Trophoblast cell (in vitro differentiated cells and primary cell): ENCODE measurements at regions not wholly inside any gene's neighbourhood (a gene's known extent, or its start where the extent isn't known, plus 50 kb on each side); places are given as distances from the start of the nearest gene placed in this dataset.

Experiments used
- DNase-seq, 2 donors: peaks; one replicate each; pipeline ENCODE4 v3.0.0-alpha.2; 2016
- H2AFZ ChIP-seq: 2 replicates; pipeline ENCODE4 v1.6.1; 2013; ENCODE audit warnings: low read length, moderate library complexity, mild to moderate bottlenecking; ENCODE audit not compliant: insufficient read depth, poor library complexity
- H2AK5ac ChIP-seq: 2 replicates; pipeline ENCODE4 v1.6.1; 2013; ENCODE audit warnings: mild to moderate bottlenecking, low read length
- H2BK120ac ChIP-seq: 2 replicates; pipeline ENCODE4 v1.6.1; 2013; ENCODE audit warnings: low read length, mild to moderate bottlenecking, moderate library complexity; ENCODE audit not compliant: insufficient read depth, poor library complexity
- H2BK12ac ChIP-seq: 2 replicates; pipeline ENCODE4 v1.6.1; 2013; ENCODE audit warnings: mild to moderate bottlenecking, low read length, moderate library complexity
- H2BK5ac ChIP-seq: 2 replicates; pipeline ENCODE4 v1.6.1; 2013; ENCODE audit warnings: low read length, low read depth, moderate library complexity, mild to moderate bottlenecking; ENCODE audit not compliant: poor library complexity
- H3K14ac ChIP-seq: 2 replicates; pipeline ENCODE4 v1.6.1; 2013; ENCODE audit warnings: mild to moderate bottlenecking, low read length
- H3K18ac ChIP-seq: 2 replicates; pipeline ENCODE4 v1.6.1; 2013; ENCODE audit warnings: mild to moderate bottlenecking, low read length
- H3K23ac ChIP-seq: 2 replicates; pipeline ENCODE4 v1.6.1; 2013; ENCODE audit warnings: low read length
- H3K27ac ChIP-seq: 2 replicates; pipeline ENCODE4 v1.5.1; 2013; ENCODE audit warnings: low read depth, mild to moderate bottlenecking, inconsistent platforms, low read length, moderate library complexity
- H3K27me3 ChIP-seq: 2 replicates; pipeline ENCODE4 v1.6.1; 2013; ENCODE audit warnings: inconsistent platforms, mild to moderate bottlenecking, low read length, moderate library complexity; ENCODE audit not compliant: insufficient read depth
- H3K36me3 ChIP-seq, 2 experiments: 1 replicate in 1 of 2; 2 replicates in 1 of 2; pipeline ENCODE4 v1.6.1; 2013; ENCODE audit warnings: low read length in 2 of 2, mild to moderate bottlenecking in 2 of 2, moderate library complexity in 1 of 2; ENCODE audit not compliant: insufficient read depth in 2 of 2, control insufficient read depth in 1 of 2
- H3K4ac ChIP-seq: 2 replicates; pipeline ENCODE4 v1.6.1; 2013; ENCODE audit warnings: low read depth, mild to moderate bottlenecking, low read length, moderate library complexity
- H3K4me1 ChIP-seq, 2 experiments: 1 replicate in 1 of 2; 2 replicates in 1 of 2; pipeline ENCODE4 v1.6.1; 2013; ENCODE audit warnings: low read length in 2 of 2, mild to moderate bottlenecking in 2 of 2, moderate library complexity in 1 of 2; ENCODE audit not compliant: insufficient read depth in 2 of 2, control insufficient read depth in 1 of 2
- H3K4me2 ChIP-seq: 2 replicates; pipeline ENCODE4 v1.6.1; 2013; ENCODE audit warnings: inconsistent platforms, mild to moderate bottlenecking, low read length, moderate library complexity
- H3K4me3 ChIP-seq: 2 replicates; pipeline ENCODE4 v1.5.1; 2013; ENCODE audit warnings: mild to moderate bottlenecking, low read depth, low read length, inconsistent platforms
- H3K79me1 ChIP-seq: one replicate; pipeline ENCODE4 v1.6.1; 2013; ENCODE audit warnings: low read length
- H3K79me2 ChIP-seq: 2 replicates; pipeline ENCODE4 v1.6.1; 2013; ENCODE audit warnings: low read length, mild to moderate bottlenecking; ENCODE audit not compliant: control insufficient read depth, insufficient read depth, poor library complexity
- H3K9ac ChIP-seq: 2 replicates; pipeline ENCODE4 v1.6.1; 2013; ENCODE audit warnings: mild to moderate bottlenecking, low read length
- H3K9me3 ChIP-seq: 2 replicates; pipeline ENCODE4 v1.6.1; 2013; ENCODE audit warnings: low read depth, mild to moderate bottlenecking, control low read depth, inconsistent platforms, low read length; ENCODE audit not compliant: insufficient read depth
- H4K12ac ChIP-seq: 2 replicates; pipeline ENCODE4 v1.6.1; 2013; ENCODE audit warnings: low read depth, mild to moderate bottlenecking, low read length, moderate library complexity
- H4K8ac ChIP-seq: 2 replicates; pipeline ENCODE4 v1.6.1; 2013; ENCODE audit warnings: low read depth, mild to moderate bottlenecking, low read length, moderate library complexity
- H4K91ac ChIP-seq: one replicate; pipeline ENCODE4 v1.6.1; 2013; ENCODE audit warnings: low read depth, mild to moderate bottlenecking, low read length, moderate library complexity
- WGBS: extraction: QIAGEN DNeasy Blood & Tissue Kit; methylation state at CpG from one replicate; pipeline ENCODE4 v1.1.7; 2013; ENCODE audit warnings: missing lambda C conversion rate; ENCODE audit not compliant: insufficient read length, insufficient coverage; ENCODE audit errors: extremely low coverage; 5-methylcytosine and 5-hydroxymethylcytosine counted together

GRCh38 chrY:21288908-21289307 lies 222.2 kb upstream of the RBMY1B start:
- Histone ChIP-seq H2AK5ac (no peak overlapping the region), H2BK5ac (no peak overlapping the region), H3K9me3 (no peaks in the 10 kb centered on the region), H3K4ac (no peak overlapping the region), H4K8ac (no peak overlapping the region), H3K18ac (no peak overlapping the region), H3K27ac (no peak overlapping the region), H3K79me1 (no peaks in the 10 kb centered on the region), H3K79me2 (no peaks in the 10 kb centered on the region), H3K4me3 (no peak overlapping the region), H3K9ac (no peak overlapping the region), H3K14ac (no peak overlapping the region), H3K23ac (no peak overlapping the region), H2BK12ac (no peak overlapping the region), H3K4me1 (no peaks in the 10 kb centered on the region), H2BK120ac (no peak overlapping the region), H4K91ac (no peak overlapping the region), H3K27me3 (no peaks in the 10 kb centered on the region), H4K12ac (no peak overlapping the region), H3K4me2 (no peak overlapping the region), H3K36me3 (no peaks in the 10 kb centered on the region), H2AFZ (no peak overlapping the region)
- no CpG with 5 or more reads among the region's 3 CpGs for WGBS
- DNase-seq = no peak

- no peak overlapping the region for H3K4me2 ChIP-seq
- no peak overlapping the region for H2BK120ac ChIP-seq
- H3K14ac ChIP-seq = no peak overlapping the region
- no peak overlapping the region for H3K27ac ChIP-seq
- no peak overlapping the region for H3K9ac ChIP-seq
- H3K36me3 ChIP-seq = no peaks in the 10 kb centered on the region
- no peak overlapping the region for H2BK5ac ChIP-seq
- no peak overlapping the region for H4K12ac ChIP-seq
- H3K4ac ChIP-seq = no peak overlapping the region
- H4K91ac ChIP-seq = no peak overlapping the region
- WGBS = no CpG with 5 or more reads among the region's 2 CpGs
- H3K27me3 ChIP-seq = no peaks in the 10 kb centered on the region
- H3K79me1 ChIP-seq = no peaks in the 10 kb centered on the region
- H3K18ac ChIP-seq = no peak overlapping the region
- H3K4me1 ChIP-seq = no peaks in the 10 kb centered on the region
- no peak overlapping the region for H2BK12ac ChIP-seq
- H3K9me3 ChIP-seq = peaks cover 3% of the 10 kb centered on the region
- no peaks in the 10 kb centered on the region for H3K79me2 ChIP-seq
- no peak overlapping the region for H3K23ac ChIP-seq
- peak in 1 of 2 donors; percentile 0 for DNase-seq
- H3K4me3 ChIP-seq = no peak overlapping the region
- H2AK5ac ChIP-seq = no peak overlapping the region
- no peak overlapping the region for H4K8ac ChIP-seq
- no peak overlapping the region for H2AFZ ChIP-seq
Measured at GRCh38 chrY:21295206-21295605, 215.9 kb upstream of the RBMY1B start.

GRCh38 chrY:21302278-21302677 lies 208.9 kb upstream of the RBMY1B start:
- no peak overlapping the region for H3K4me2 ChIP-seq
- no peak overlapping the region for H3K14ac ChIP-seq
- H3K4ac ChIP-seq = no peak overlapping the region
- no CpG with 5 or more reads among the region's 6 CpGs for WGBS
- no peak overlapping the region for H3K18ac ChIP-seq
- no peak overlapping the region for H3K23ac ChIP-seq
- no peaks in the 10 kb centered on the region for H3K36me3 ChIP-seq
- H2BK12ac ChIP-seq = no peak overlapping the region
- H3K4me1 ChIP-seq = no peaks in the 10 kb centered on the region
- no peaks in the 10 kb centered on the region for H3K79me2 ChIP-seq
- H4K8ac ChIP-seq = no peak overlapping the region
- H2AFZ ChIP-seq = no peak overlapping the region
- H3K9ac ChIP-seq = no peak overlapping the region
- H3K9me3 ChIP-seq = no peaks in the 10 kb centered on the region
- no peak for DNase-seq
- H3K27me3 ChIP-seq = no peaks in the 10 kb centered on the region
- no peak overlapping the region for H4K91ac ChIP-seq
- H3K4me3 ChIP-seq = no peak overlapping the region
- H2BK120ac ChIP-seq = no peak overlapping the region
- H3K79me1 ChIP-seq = no peaks in the 10 kb centered on the region
- no peak overlapping the region for H3K27ac ChIP-seq
- no peak overlapping the region for H4K12ac ChIP-seq
- H2AK5ac ChIP-seq = no peak overlapping the region
- no peak overlapping the region for H2BK5ac ChIP-seq

GRCh38 chrY:21315366-21315765 lies 195.8 kb upstream of the RBMY1B start:
- H4K12ac ChIP-seq = no peak overlapping the region
- H3K36me3 ChIP-seq = no peaks in the 10 kb centered on the region
- H3K27me3 ChIP-seq = no peaks in the 10 kb centered on the region
- H3K23ac ChIP-seq = no peak overlapping the region
- H3K9ac ChIP-seq = no peak overlapping the region
- DNase-seq = no peak
- H2BK5ac ChIP-seq = no peak overlapping the region
- no peak overlapping the region for H4K8ac ChIP-seq
- peaks cover 3% of the 10 kb centered on the region for H3K9me3 ChIP-seq
- no peaks in the 10 kb centered on the region for H3K79me2 ChIP-seq
- H3K4me3 ChIP-seq = no peak overlapping the region
- H4K91ac ChIP-seq = no peak overlapping the region
- H2BK12ac ChIP-seq = no peak overlapping the region
- no peak overlapping the region for H3K4me2 ChIP-seq
- H2AK5ac ChIP-seq = no peak overlapping the region
- H3K4me1 ChIP-seq = no peaks in the 10 kb centered on the region
- no peak overlapping the region for H2AFZ ChIP-seq
- no peak overlapping the region for H3K14ac ChIP-seq
- no peak overlapping the region for H2BK120ac ChIP-seq
- H3K4ac ChIP-seq = no peak overlapping the region
- no peak overlapping the region for H3K27ac ChIP-seq
- no peaks in the 10 kb centered on the region for H3K79me1 ChIP-seq
- no peak overlapping the region for H3K18ac ChIP-seq
